Karpas-422 (cell line): ENCODE measurements at regions not wholly inside any gene's neighbourhood (a gene's known extent, or its start where the extent isn't known, plus 50 kb on each side); places are given as distances from the start of the nearest gene placed in this dataset.
A peak's percentile ranks its signal among the peaks of the same experiment; 100 is the strongest.

Experiments used
- DNase-seq: peaks from one replicate; pipeline ENCODE4 v3.0.0-alpha.2; 2015
- H2AFZ ChIP-seq: fragments of 200-600 bp; sonication (generic); 2 replicates; pipeline ENCODE4 v1.6.1; 2014; ENCODE audit warnings: antibody characterized with exemption, low read length, mixed read lengths
- H3K27ac ChIP-seq: fragments of 200-600 bp; sonication (generic); 2 replicates; pipeline ENCODE4 v1.5.1; 2014; ENCODE audit warnings: mild to moderate bottlenecking, low read length, moderate library complexity
- H3K27me3 ChIP-seq: fragments of 200-600 bp; sonication (generic); 2 replicates; pipeline ENCODE4 v1.6.1; 2014; ENCODE audit warnings: low read length, mixed read lengths
- H3K36me3 ChIP-seq: fragments of 200-600 bp; sonication (generic); 2 replicates; pipeline ENCODE4 v1.6.1; 2014; ENCODE audit warnings: low read length, mixed read lengths; ENCODE audit not compliant: insufficient read depth
- H3K4me1 ChIP-seq: fragments of 200-600 bp; sonication (generic); 2 replicates; pipeline ENCODE4 v1.6.1; 2014; ENCODE audit warnings: mild to moderate bottlenecking, low read length, mixed read lengths
- H3K4me2 ChIP-seq: fragments of 200-600 bp; sonication (generic); 2 replicates; pipeline ENCODE4 v1.6.1; 2014; ENCODE audit warnings: low read length, low read depth, mild to moderate bottlenecking; ENCODE audit not compliant: poor library complexity, severe bottlenecking
- H3K4me3 ChIP-seq: fragments of 200-600 bp; sonication (generic); 2 replicates; pipeline ENCODE4 v1.5.1; 2014; ENCODE audit warnings: mild to moderate bottlenecking, antibody characterized with exemption, low read length, mixed read lengths
- H3K79me2 ChIP-seq: fragments of 200-600 bp; sonication (generic); 2 replicates; pipeline ENCODE4 v1.6.1; 2014; ENCODE audit warnings: mild to moderate bottlenecking, low read length, mixed read lengths
- H3K9ac ChIP-seq: fragments of 200-600 bp; sonication (generic); 2 replicates; pipeline ENCODE4 v1.6.0; 2014; ENCODE audit warnings: low read length
- H3K9me2 ChIP-seq: fragments of 200-600 bp; sonication (generic), shearing (Covaris generic); replicated peaks from 2 replicates; pipeline ENCODE4 v1.6.0; 2014; ENCODE audit warnings: mild to moderate bottlenecking, low read length, moderate library complexity; ENCODE audit not compliant: insufficient read depth
- H3K9me3 ChIP-seq: fragments of 300-700, 200-600 bp; sonication (generic); 2 replicates; pipeline ENCODE4 v1.6.1; 2014; ENCODE audit warnings: low read length, mixed read lengths
- H4K20me1 ChIP-seq: fragments of 200-600 bp; sonication (generic); 2 replicates; pipeline ENCODE4 v1.6.1; 2014; ENCODE audit warnings: mild to moderate bottlenecking, antibody characterized with exemption, low read length, low read depth; ENCODE audit not compliant: insufficient read depth

- Histone ChIP-seq H3K9ac (no peak overlapping the region), H3K4me2 (no peak overlapping the region), H4K20me1 (no peaks in the 10 kb centered on the region), H3K79me2 (no peaks in the 10 kb centered on the region), H3K36me3 (no peaks in the 10 kb centered on the region), H3K9me2 (no peaks in the 10 kb centered on the region), H2AFZ (no peak overlapping the region), H3K27ac (no peak overlapping the region), H3K4me1 (no peaks in the 10 kb centered on the region), H3K9me3 (no peaks in the 10 kb centered on the region), H3K27me3 (no peaks in the 10 kb centered on the region), H3K4me3 (no peak overlapping the region)
- no peak for DNase-seq
Measured at GRCh38 chr5:118646917-118647316, 341.4 kb downstream of the DTWD2 start.

- no peak overlapping the region for H2AFZ ChIP-seq
- no peaks in the 10 kb centered on the region for H3K36me3 ChIP-seq
- DNase-seq = no peak
- no peak overlapping the region for H3K4me3 ChIP-seq
- H3K4me1 ChIP-seq = no peaks in the 10 kb centered on the region
- H4K20me1 ChIP-seq = no peaks in the 10 kb centered on the region
- H3K4me2 ChIP-seq = no peak overlapping the region
- H3K79me2 ChIP-seq = no peaks in the 10 kb centered on the region
- no peaks in the 10 kb centered on the region for H3K27me3 ChIP-seq
- no peaks in the 10 kb centered on the region for H3K9me3 ChIP-seq
- H3K9me2 ChIP-seq = no peaks in the 10 kb centered on the region
- H3K27ac ChIP-seq = no peak overlapping the region
- H3K9ac ChIP-seq = no peak overlapping the region
Measured at GRCh38 chr5:118637947-118638670, 350.2 kb downstream of the DTWD2 start.

GRCh38 chr5:118628660-118629354, 359.5 kb downstream of the DTWD2 start:
- Histone ChIP-seq H3K4me3 (no peak overlapping the region), H2AFZ (no peak overlapping the region), H3K36me3 (no peaks in the 10 kb centered on the region), H3K9ac (no peak overlapping the region), H3K4me2 (no peak overlapping the region), H3K9me2 (no peaks in the 10 kb centered on the region), H3K27me3 (no peaks in the 10 kb centered on the region), H3K4me1 (no peaks in the 10 kb centered on the region), H3K27ac (no peak overlapping the region), H3K9me3 (no peaks in the 10 kb centered on the region), H3K79me2 (no peaks in the 10 kb centered on the region), H4K20me1 (no peaks in the 10 kb centered on the region)
- DNase-seq = no peak

- no peak for DNase-seq
- Histone ChIP-seq H3K27me3 (no peaks in the 10 kb centered on the region), H3K9me3 (no peaks in the 10 kb centered on the region), H3K79me2 (no peaks in the 10 kb centered on the region), H2AFZ (no peak overlapping the region), H3K4me2 (no peak overlapping the region), H3K9me2 (no peaks in the 10 kb centered on the region), H3K4me1 (no peaks in the 10 kb centered on the region), H3K9ac (no peak overlapping the region), H4K20me1 (no peaks in the 10 kb centered on the region), H3K36me3 (no peaks in the 10 kb centered on the region), H3K4me3 (no peak overlapping the region), H3K27ac (no peak overlapping the region)
Measured at GRCh38 chr5:118620233-118620632, 368.1 kb downstream of the DTWD2 start.

GRCh38 chr5:118619823-118620222, 368.5 kb downstream of the DTWD2 start:
- H3K9ac ChIP-seq = no peak overlapping the region

GRCh38 chr5:118616281-118616680, 372.1 kb downstream of the DTWD2 start:
- Histone ChIP-seq H3K4me2 (no peak overlapping the region), H3K4me3 (no peak overlapping the region), H3K4me1 (no peaks in the 10 kb centered on the region), H3K27me3 (no peaks in the 10 kb centered on the region), H3K36me3 (no peaks in the 10 kb centered on the region), H4K20me1 (no peaks in the 10 kb centered on the region), H3K9me2 (no peaks in the 10 kb centered on the region), H3K9ac (no peak overlapping the region), H3K27ac (no peak overlapping the region), H3K79me2 (no peaks in the 10 kb centered on the region), H3K9me3 (no peaks in the 10 kb centered on the region), H2AFZ (no peak overlapping the region)
- DNase-seq = no peak

More at GRCh38 chr5:118619823-118620222, 368.5 kb downstream of the DTWD2 start:
- H3K9me2 ChIP-seq = no peaks in the 10 kb centered on the region
- H3K4me2 ChIP-seq = no peak overlapping the region
- no peaks in the 10 kb centered on the region for H3K79me2 ChIP-seq
- no peak overlapping the region for H2AFZ ChIP-seq
- no peaks in the 10 kb centered on the region for H3K27me3 ChIP-seq
- no peaks in the 10 kb centered on the region for H4K20me1 ChIP-seq
- H3K4me3 ChIP-seq = no peak overlapping the region
- H3K27ac ChIP-seq = no peak overlapping the region
- H3K4me1 ChIP-seq = no peaks in the 10 kb centered on the region
- no peak for DNase-seq
- H3K36me3 ChIP-seq = no peaks in the 10 kb centered on the region
- no peaks in the 10 kb centered on the region for H3K9me3 ChIP-seq

- no peak overlapping the region for H3K9ac ChIP-seq
- H3K4me2 ChIP-seq = no peak overlapping the region
- H3K4me3 ChIP-seq = no peak overlapping the region
- no peaks in the 10 kb centered on the region for H4K20me1 ChIP-seq
- H3K9me2 ChIP-seq = no peaks in the 10 kb centered on the region
- H3K27ac ChIP-seq = no peak overlapping the region
- no peak for DNase-seq
- no peaks in the 10 kb centered on the region for H3K79me2 ChIP-seq
- H3K4me1 ChIP-seq = no peaks in the 10 kb centered on the region
- H3K27me3 ChIP-seq = no peaks in the 10 kb centered on the region
- no peaks in the 10 kb centered on the region for H3K9me3 ChIP-seq
- no peaks in the 10 kb centered on the region for H3K36me3 ChIP-seq
- no peak overlapping the region for H2AFZ ChIP-seq
Measured at GRCh38 chr5:118614731-118615456, 373.5 kb downstream of the DTWD2 start.

GRCh38 chr5:118611332-118611945, 376.9 kb downstream of the DTWD2 start:
- H3K36me3 ChIP-seq = no peaks in the 10 kb centered on the region
- H3K4me1 ChIP-seq = no peaks in the 10 kb centered on the region
- H3K4me3 ChIP-seq = no peak overlapping the region
- H4K20me1 ChIP-seq = no peaks in the 10 kb centered on the region
- no peaks in the 10 kb centered on the region for H3K9me3 ChIP-seq
- H3K4me2 ChIP-seq = no peak overlapping the region
- no peak overlapping the region for H3K27ac ChIP-seq
- H3K79me2 ChIP-seq = no peaks in the 10 kb centered on the region
- no peak overlapping the region for H2AFZ ChIP-seq
- DNase-seq = peak; percentile 63
- H3K9ac ChIP-seq = no peak overlapping the region
- no peaks in the 10 kb centered on the region for H3K9me2 ChIP-seq
- no peaks in the 10 kb centered on the region for H3K27me3 ChIP-seq
